Panc1 (cell line): ENCODE measurements at regions not wholly inside any gene's neighbourhood (a gene's known extent, or its start where the extent isn't known, plus 50 kb on each side); places are given as distances from the start of the nearest gene placed in this dataset.

ENCODE experiments used
- ATAC-seq: fragments of 200-7000 bp; cut with Tn5 transposase; 2 replicates; pipeline ENCODE4 v1.9.1; 2020; ENCODE audit warnings: mild to moderate bottlenecking, moderate library complexity
- BruUV-seq: library from RNA; stranded (reverse); fragments of 400-500 nt; replicated peaks from 2 replicates; lab custom pipeline; 2021; lab: Mats Ljungman, UMichigan
- CTCF ChIA-PET: fragments of 300-600 bp; sonication (Branson Sonifier 250); formaldehyde crosslinking; loops from one replicate; lab custom pipeline; 2022; ENCODE audit warnings: antibody characterized with exemption; lab: Charles Lee
- POLR2A ChIA-PET: fragments of 300-600 bp; sonication (Branson Sonifier 250); formaldehyde crosslinking; loops from one replicate; lab custom pipeline; 2022; ENCODE audit warnings: antibody characterized with exemption; lab: Charles Lee
- DNase-seq: peaks from one replicate; pipeline ENCODE4 v3.0.0-alpha.2; 2010; ENCODE audit warnings: low read depth, low spot score
- H3K27ac ChIP-seq: 2 replicates; pipeline ENCODE4 v1.5.1; 2011; ENCODE audit warnings: mild to moderate bottlenecking, low read length, inconsistent platforms
- H3K27me3 ChIP-seq: fragments of 200-500 bp; sonication (Bioruptor generic); 2 replicates; pipeline ENCODE4 v1.6.0; 2014; ENCODE audit warnings: low read length, inconsistent platforms; ENCODE audit not compliant: control insufficient read depth, insufficient read depth
- H3K36me3 ChIP-seq: fragments of 200-500 bp; sonication (Bioruptor generic); 2 replicates; pipeline ENCODE4 v1.5.1; 2014; ENCODE audit warnings: inconsistent platforms, mild to moderate bottlenecking, low read length, moderate library complexity; ENCODE audit not compliant: control insufficient read depth, insufficient read depth
- H3K4me1 ChIP-seq: 2 replicates; pipeline ENCODE4 v1.5.1; 2011; ENCODE audit warnings: inconsistent platforms, mild to moderate bottlenecking, low read length, moderate library complexity; ENCODE audit not compliant: control insufficient read depth, insufficient read depth
- H3K4me3 ChIP-seq, 2 experiments: 2 replicates each; pipeline ENCODE4 v1.5.1; 2011 to 2012; ENCODE audit warnings: low read depth in 2 of 2, low read length in 2 of 2, mild to moderate bottlenecking in 2 of 2, inconsistent platforms in 1 of 2, moderate library complexity in 1 of 2
- H3K9me3 ChIP-seq: fragments of 200-500 bp; sonication (Bioruptor generic); 2 replicates; pipeline ENCODE4 v1.5.1; 2014; ENCODE audit warnings: low read depth, mild to moderate bottlenecking, inconsistent platforms, low read length, moderate library complexity; ENCODE audit not compliant: control insufficient read depth, insufficient read depth
- POLR2AphosphoS5 ChIP-seq: IDR thresholded peaks from 2 replicates; pipeline ENCODE4 v1.6.1; 2012; ENCODE audit warnings: mild to moderate bottlenecking, low read depth, low read length, moderate library complexity
- SIN3A ChIP-seq: IDR thresholded peaks from 2 replicates; pipeline ENCODE4 v1.6.1; 2012; ENCODE audit warnings: low read depth, mild to moderate bottlenecking, low read length, moderate library complexity, borderline replicate concordance; ENCODE audit not compliant: insufficient read depth
- TCF7L2 ChIP-seq: IDR thresholded peaks from 2 replicates; pipeline ENCODE4 v1.6.1; 2011; ENCODE audit warnings: mild to moderate bottlenecking, low read depth, low read length, inconsistent platforms
- in situ Hi-C: cut with HindIII; loops from 2 replicates; pipeline ENCODE4 v1.10.0; 2016; ENCODE audit warnings: low sequenced_read_pairs, low pct_unique_long_range_greater_than_20kb
- intact Hi-C: fragments of 100-400 bp; cut with micrococcal nuclease; formaldehyde crosslinking; loops from one replicate; pipeline ENCODE4 v1.10.0; 2022; ENCODE audit not compliant: unreplicated experiment
- TF ChIP-seq, protein P1 (sequence below), 2 experiments: IDR thresholded peaks; 2 replicates each; pipeline ENCODE4 v1.6.1; 2011 to 2012; ENCODE audit warnings: low read depth in 2 of 2, control low read depth in 1 of 2, low read length in 1 of 2, mild to moderate bottlenecking in 1 of 2, moderate library complexity in 1 of 2; ENCODE audit not compliant: insufficient read depth in 1 of 2
- TF ChIP-seq, protein P2 (sequence below): fragments of 450-650 bp; IDR thresholded peaks from 2 replicates; pipeline ENCODE4 v1.5.1; 2017; ENCODE audit warnings: mild to moderate bottlenecking

DNA sequence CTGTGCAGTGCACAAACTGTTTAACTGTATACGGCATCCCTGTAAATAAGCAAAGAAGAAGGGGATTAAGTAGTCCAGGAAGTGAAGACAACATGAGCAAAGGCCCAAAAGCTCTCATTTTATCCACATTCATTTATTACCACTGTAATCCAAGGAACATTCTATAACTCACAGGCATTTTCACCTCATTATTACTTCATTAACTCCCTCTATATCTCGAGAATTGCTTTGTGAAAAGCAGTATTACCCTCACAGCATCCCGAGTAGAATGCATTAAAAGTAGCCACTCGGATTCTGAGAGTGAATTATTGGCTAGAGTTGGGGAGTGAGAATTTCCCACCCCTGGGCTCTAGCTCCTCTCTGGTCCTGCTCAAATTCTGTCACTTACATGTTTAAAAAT lies 51.0 kb upstream of the CHCHD3 start:
- ATAC-seq (no peak), DNase-seq (no peak)
- ChIA-PET POLR2A (interaction anchor here (0.6 kb wide), 1 partner anchor 768 kb away, joined by 4 read pairs; no protein-coding TSS in a partner anchor), CTCF (no interaction called here)
- in situ Hi-C loops (no loop called here), intact Hi-C loops (no loop called here)
- Histone ChIP-seq H3K27ac (no peak overlapping the region), H3K4me1 (no peaks in the 10 kb centered on the region), H3K9me3 (no peaks in the 10 kb centered on the region), H3K4me3 (no peak overlapping the region), H3K27me3 (peaks cover 9% of the 10 kb centered on the region; the same call in 1 of the 2 replicates), H3K36me3 (no peaks in the 10 kb centered on the region)
- TF ChIP-seq, protein P1, sequence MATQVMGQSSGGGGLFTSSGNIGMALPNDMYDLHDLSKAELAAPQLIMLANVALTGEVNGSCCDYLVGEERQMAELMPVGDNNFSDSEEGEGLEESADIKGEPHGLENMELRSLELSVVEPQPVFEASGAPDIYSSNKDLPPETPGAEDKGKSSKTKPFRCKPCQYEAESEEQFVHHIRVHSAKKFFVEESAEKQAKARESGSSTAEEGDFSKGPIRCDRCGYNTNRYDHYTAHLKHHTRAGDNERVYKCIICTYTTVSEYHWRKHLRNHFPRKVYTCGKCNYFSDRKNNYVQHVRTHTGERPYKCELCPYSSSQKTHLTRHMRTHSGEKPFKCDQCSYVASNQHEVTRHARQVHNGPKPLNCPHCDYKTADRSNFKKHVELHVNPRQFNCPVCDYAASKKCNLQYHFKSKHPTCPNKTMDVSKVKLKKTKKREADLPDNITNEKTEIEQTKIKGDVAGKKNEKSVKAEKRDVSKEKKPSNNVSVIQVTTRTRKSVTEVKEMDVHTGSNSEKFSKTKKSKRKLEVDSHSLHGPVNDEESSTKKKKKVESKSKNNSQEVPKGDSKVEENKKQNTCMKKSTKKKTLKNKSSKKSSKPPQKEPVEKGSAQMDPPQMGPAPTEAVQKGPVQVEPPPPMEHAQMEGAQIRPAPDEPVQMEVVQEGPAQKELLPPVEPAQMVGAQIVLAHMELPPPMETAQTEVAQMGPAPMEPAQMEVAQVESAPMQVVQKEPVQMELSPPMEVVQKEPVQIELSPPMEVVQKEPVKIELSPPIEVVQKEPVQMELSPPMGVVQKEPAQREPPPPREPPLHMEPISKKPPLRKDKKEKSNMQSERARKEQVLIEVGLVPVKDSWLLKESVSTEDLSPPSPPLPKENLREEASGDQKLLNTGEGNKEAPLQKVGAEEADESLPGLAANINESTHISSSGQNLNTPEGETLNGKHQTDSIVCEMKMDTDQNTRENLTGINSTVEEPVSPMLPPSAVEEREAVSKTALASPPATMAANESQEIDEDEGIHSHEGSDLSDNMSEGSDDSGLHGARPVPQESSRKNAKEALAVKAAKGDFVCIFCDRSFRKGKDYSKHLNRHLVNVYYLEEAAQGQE (IDR thresholded peaks at IDR 0.05; ENCODE audit: insufficient read depth in 1 of 2, low read depth in 2 of 2, low read length in 1 of 2), result no peak
- TF ChIP-seq TCF7L2 (no peak), POLR2AphosphoS5 (no peak), SIN3A (no peak)
- TF ChIP-seq, protein P2, sequence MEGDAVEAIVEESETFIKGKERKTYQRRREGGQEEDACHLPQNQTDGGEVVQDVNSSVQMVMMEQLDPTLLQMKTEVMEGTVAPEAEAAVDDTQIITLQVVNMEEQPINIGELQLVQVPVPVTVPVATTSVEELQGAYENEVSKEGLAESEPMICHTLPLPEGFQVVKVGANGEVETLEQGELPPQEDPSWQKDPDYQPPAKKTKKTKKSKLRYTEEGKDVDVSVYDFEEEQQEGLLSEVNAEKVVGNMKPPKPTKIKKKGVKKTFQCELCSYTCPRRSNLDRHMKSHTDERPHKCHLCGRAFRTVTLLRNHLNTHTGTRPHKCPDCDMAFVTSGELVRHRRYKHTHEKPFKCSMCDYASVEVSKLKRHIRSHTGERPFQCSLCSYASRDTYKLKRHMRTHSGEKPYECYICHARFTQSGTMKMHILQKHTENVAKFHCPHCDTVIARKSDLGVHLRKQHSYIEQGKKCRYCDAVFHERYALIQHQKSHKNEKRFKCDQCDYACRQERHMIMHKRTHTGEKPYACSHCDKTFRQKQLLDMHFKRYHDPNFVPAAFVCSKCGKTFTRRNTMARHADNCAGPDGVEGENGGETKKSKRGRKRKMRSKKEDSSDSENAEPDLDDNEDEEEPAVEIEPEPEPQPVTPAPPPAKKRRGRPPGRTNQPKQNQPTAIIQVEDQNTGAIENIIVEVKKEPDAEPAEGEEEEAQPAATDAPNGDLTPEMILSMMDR, result no peak
- BruUV-seq, result no TSS peak

DNA sequence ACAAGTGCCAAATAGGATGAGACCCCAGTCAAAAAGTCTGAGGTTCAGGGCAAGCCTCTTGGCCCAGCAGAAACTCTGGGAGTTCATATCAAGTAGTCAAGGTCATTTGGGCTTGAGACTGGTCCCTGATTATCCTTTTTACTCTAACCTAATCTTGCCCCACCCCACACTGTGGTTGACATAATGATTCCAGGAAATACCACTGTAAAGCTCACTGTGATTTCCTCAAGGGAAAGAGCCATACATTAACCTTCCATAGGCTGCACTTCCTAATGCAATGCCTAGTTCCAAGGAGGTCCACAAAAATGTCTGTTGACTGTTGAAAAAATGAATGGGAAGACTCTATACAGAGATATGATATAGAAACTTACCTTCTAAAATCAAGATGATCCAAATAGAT lies 52.9 kb upstream of the CHCHD3 start:
- TF ChIP-seq, protein P2, result no peak
- TF ChIP-seq TCF7L2 (no peak), SIN3A (no peak), POLR2AphosphoS5 (no peak)
- TF ChIP-seq, protein P1 (IDR thresholded peaks at IDR 0.05; ENCODE audit: insufficient read depth in 1 of 2, low read depth in 2 of 2, low read length in 1 of 2), result no peak
- DNase-seq (no peak), ATAC-seq (no peak)
- no peaks in the 10 kb centered on the region for H3K9me3 ChIP-seq
- intact Hi-C loops (no loop called here), in situ Hi-C loops (no loop called here)
- ChIA-PET POLR2A (no interaction called here), CTCF (no interaction called here)
- H3K4me1 ChIP-seq, result no peaks in the 10 kb centered on the region
- H3K27ac ChIP-seq, result no peak overlapping the region
- H3K4me3 ChIP-seq, result no peak overlapping the region
- BruUV-seq, result no TSS peak
- peaks cover 9% of the 10 kb centered on the region; the same call in 1 of the 2 replicates for H3K27me3 ChIP-seq
- H3K36me3 ChIP-seq, result no peaks in the 10 kb centered on the region
